HepG2 (cell line): ENCODE measurements at regions not wholly inside any gene's neighbourhood (a gene's known extent, or its start where the extent isn't known, plus 50 kb on each side); places are given as distances from the start of the nearest gene placed in this dataset.
A peak's percentile ranks its signal among the peaks of the same experiment; 100 is the strongest.

Experiments
- ATAC-seq: fragments of 200-7000 bp; cut with Tn5 transposase; 3 replicates; pipeline ENCODE4 v1.9.1; 2020; ENCODE audit warnings: mild to moderate bottlenecking, moderate library complexity
- BruUV-seq: library from RNA; stranded (reverse); fragments of 400-500 nt; replicated peaks from 2 replicates; lab custom pipeline; 2021; lab: Mats Ljungman, UMichigan
- CTCF ChIA-PET: fragments of 300-600 bp; formaldehyde crosslinking; extraction: SDS; loops from one replicate; lab custom pipeline; 2021; ENCODE audit warnings: low total read pairs, inconsistent platforms, low intra/inter-chr PET ratio; lab: Yijun Ruan, JAX
- POLR2A ChIA-PET: fragments of 350-600 bp; sonication (Branson Sonifier 250); formaldehyde crosslinking; loops from one replicate; lab custom pipeline; 2020; ENCODE audit warnings: antibody characterized with exemption, inconsistent platforms; lab: Yijun Ruan, JAX
- DNase-seq: peaks from one replicate; pipeline ENCODE4 v3.0.0-alpha.2; 2015; ENCODE audit warnings: low spot score
- FAIRE-seq: peaks from 3 replicates; lab custom pipeline; 2011; peaks lifted over from hg19 to GRCh38; lab: Jason Lieb, UNC
- H2AFZ ChIP-seq: one replicate; pipeline ENCODE4 v1.6.1; 2011; ENCODE audit warnings: low read length, inconsistent platforms
- H3K27ac ChIP-seq: fragments of 300-600 bp; 3 replicates; pipeline ENCODE4 v1.8.0; 2011; ENCODE audit warnings: mixed run types, mild to moderate bottlenecking, mixed read lengths, low read length, inconsistent platforms; ENCODE audit not compliant: insufficient read depth; ENCODE audit errors: extremely low read length
- H3K27me3 ChIP-seq, 2 experiments: fragments of 200-600 bp in 1 of 2; 2 replicates in 1 of 2; 3 replicates in 1 of 2; pipeline versions ENCODE4 v1.6.0 to v1.8.0; 2011; ENCODE audit warnings: low read length in 2 of 2, mild to moderate bottlenecking in 2 of 2, moderate library complexity in 2 of 2, inconsistent platforms in 1 of 2; ENCODE audit not compliant: insufficient read depth in 2 of 2, control insufficient read depth in 1 of 2
- H3K36me3 ChIP-seq, 2 experiments: fragments of 200-600 bp in 1 of 2; replicated peaks in 1 of 2; 2 replicates in 1 of 2; 3 replicates in 1 of 2; pipeline versions ENCODE4 v1.5.1 to v1.8.0; 2011; ENCODE audit warnings: low read length in 2 of 2, inconsistent platforms in 1 of 2; ENCODE audit not compliant: insufficient read depth in 2 of 2, control insufficient read depth in 1 of 2
- H3K4me1 ChIP-seq: 2 replicates; pipeline ENCODE4 v1.5.1; 2012; ENCODE audit warnings: low read length, inconsistent platforms; ENCODE audit not compliant: insufficient read depth
- H3K4me2 ChIP-seq: 2 replicates; pipeline ENCODE4 v1.6.0; 2011; ENCODE audit warnings: low read depth, low read length, inconsistent platforms
- H3K4me3 ChIP-seq, 3 experiments: fragments of 200-600 bp in 1 of 3; sonication (generic), shearing (Covaris generic) in 1 of 3; replicated peaks in 1 of 3; 2 replicates each; pipeline ENCODE4 v1.5.1; 2011 to 2016; ENCODE audit warnings: low read length in 3 of 3, inconsistent platforms in 2 of 3, low read depth in 2 of 3, mild to moderate bottlenecking in 2 of 3, control low read depth in 1 of 3, mixed read lengths in 1 of 3; ENCODE audit not compliant: insufficient read depth in 1 of 3
- H3K79me2 ChIP-seq: one replicate; pipeline ENCODE4 v1.6.1; 2011; ENCODE audit warnings: low read length, inconsistent platforms; ENCODE audit not compliant: insufficient read depth
- H3K9ac ChIP-seq: 2 replicates; pipeline ENCODE4 v1.6.0; 2011; ENCODE audit warnings: mild to moderate bottlenecking, low read depth, low read length, inconsistent platforms; ENCODE audit not compliant: insufficient read depth
- H3K9me3 ChIP-seq: 2 replicates; pipeline ENCODE4 v1.5.1; 2012; ENCODE audit warnings: mild to moderate bottlenecking, low read length
- H4K20me1 ChIP-seq: 2 replicates; pipeline ENCODE4 v1.6.0; 2011; ENCODE audit warnings: inconsistent platforms, mild to moderate bottlenecking, low read length, moderate library complexity; ENCODE audit not compliant: insufficient read depth
- CEBPB ChIP-seq: IDR thresholded peaks from 2 replicates; pipeline ENCODE4 v1.6.1; 2011; ENCODE audit warnings: low read depth, low read length, improper control_type of control experiment, borderline replicate concordance
- CREB1 ChIP-seq, 2 experiments: fragments of 450-650 bp in 1 of 2; IDR thresholded peaks; 2 replicates each; pipeline ENCODE4 v1.6.1; 2016 to 2017; ENCODE audit warnings: control low read depth in 1 of 2, mild to moderate bottlenecking in 1 of 2, missing compliant biosample characterization in 1 of 2, missing genetic modification characterization in 1 of 2
- GATA4 ChIP-seq: sonication (generic); IDR thresholded peaks from 2 replicates; pipeline ENCODE4 v1.6.1; 2016; ENCODE audit warnings: antibody characterized with exemption, low read depth, borderline replicate concordance
- HDAC6 ChIP-seq: fragments of 200-600 bp; sonication (generic); IDR thresholded peaks from 2 replicates; pipeline ENCODE4 v1.7.0; 2017; ENCODE audit warnings: mild to moderate bottlenecking, antibody characterized with exemption, low read length, low read depth
- HNRNPL ChIP-seq: fragments of 200-400 bp; formaldehyde crosslinking; IDR thresholded peaks from 2 replicates; pipeline ENCODE4 v1.6.1; 2017; ENCODE audit warnings: mild to moderate bottlenecking, low read depth, low read length
- HOXD1 ChIP-seq: sonication (generic); formaldehyde crosslinking; IDR thresholded peaks from 2 replicates; pipeline ENCODE4 v1.5.0; 2020; ENCODE audit warnings: missing genetic modification reagents
- KDM3A ChIP-seq: IDR thresholded peaks from 2 replicates; pipeline ENCODE4 v1.6.1; 2018; ENCODE audit warnings: low read depth, missing compliant biosample characterization
- NAIF1 ChIP-seq: sonication (generic); formaldehyde crosslinking; IDR thresholded peaks from 2 replicates; pipeline ENCODE4 v1.5.0; 2020; ENCODE audit warnings: mild to moderate bottlenecking, missing genetic modification reagents, borderline replicate concordance
- POLR2AphosphoS2 ChIP-seq: IDR thresholded peaks from 2 replicates; pipeline ENCODE4 v1.6.1; 2011; ENCODE audit warnings: low read depth, low read length, improper control_type of control experiment
- RBM22 ChIP-seq: fragments of 200-400 bp; formaldehyde crosslinking; optimal IDR thresholded peaks from 2 replicates; pipeline ENCODE3; 2017; ENCODE audit warnings: mild to moderate bottlenecking, low read length, moderate library complexity
- SMAD1 ChIP-seq: sonication (generic); formaldehyde crosslinking; IDR thresholded peaks from 2 replicates; pipeline ENCODE4 v1.4.0; 2020; ENCODE audit warnings: missing genetic modification reagents, low read depth, mild to moderate bottlenecking, borderline replicate concordance
- TARDBP ChIP-seq: sonication (generic); formaldehyde crosslinking; IDR thresholded peaks from 2 replicates; pipeline ENCODE4 v1.8.0; 2022; ENCODE audit warnings: mild to moderate bottlenecking, missing genetic modification reagents
- TOE1 ChIP-seq: sonication (generic); formaldehyde crosslinking; IDR thresholded peaks from 2 replicates; pipeline ENCODE4 v1.4.0; 2020; ENCODE audit warnings: mild to moderate bottlenecking, missing genetic modification reagents
- ZNF383 ChIP-seq: sonication (generic); formaldehyde crosslinking; IDR thresholded peaks from 2 replicates; pipeline ENCODE4 v1.4.0; 2020; ENCODE audit warnings: missing genetic modification reagents, mild to moderate bottlenecking, borderline replicate concordance
- WGBS: methylation state at CpG from one replicate; pipeline ENCODE4 v1.1.6; 2017; ENCODE audit warnings: low lambda C conversion rate; 5-methylcytosine and 5-hydroxymethylcytosine counted together
- in situ Hi-C: cut with HindIII; loops from 2 replicates; pipeline ENCODE4 v1.10.0; 2017; ENCODE audit warnings: low pct_unique_long_range_greater_than_20kb; ENCODE audit not compliant: extremely low pct_ligation_motif_present
- intact Hi-C: fragments of 100-400 bp; cut with micrococcal nuclease; formaldehyde crosslinking; loops from one replicate; pipeline ENCODE4 v1.10.0; 2022; ENCODE audit not compliant: unreplicated experiment
- TF ChIP-seq, protein P1 (sequence below): sonication (generic); formaldehyde crosslinking; IDR thresholded peaks from 2 replicates; pipeline ENCODE4 v1.4.0; 2020; ENCODE audit warnings: missing genetic modification reagents, borderline replicate concordance
- TF ChIP-seq, protein P2 (sequence below): sonication (generic); formaldehyde crosslinking; IDR thresholded peaks from 2 replicates; pipeline ENCODE4 v1.9.0; 2021; ENCODE audit warnings: missing genetic modification reagents, borderline replicate concordance
- TF ChIP-seq, protein P3 (sequence below): sonication (generic); formaldehyde crosslinking; IDR thresholded peaks from 2 replicates; pipeline ENCODE4 v1.8.1; 2023; ENCODE audit warnings: mild to moderate bottlenecking, missing genetic modification reagents

DNA sequence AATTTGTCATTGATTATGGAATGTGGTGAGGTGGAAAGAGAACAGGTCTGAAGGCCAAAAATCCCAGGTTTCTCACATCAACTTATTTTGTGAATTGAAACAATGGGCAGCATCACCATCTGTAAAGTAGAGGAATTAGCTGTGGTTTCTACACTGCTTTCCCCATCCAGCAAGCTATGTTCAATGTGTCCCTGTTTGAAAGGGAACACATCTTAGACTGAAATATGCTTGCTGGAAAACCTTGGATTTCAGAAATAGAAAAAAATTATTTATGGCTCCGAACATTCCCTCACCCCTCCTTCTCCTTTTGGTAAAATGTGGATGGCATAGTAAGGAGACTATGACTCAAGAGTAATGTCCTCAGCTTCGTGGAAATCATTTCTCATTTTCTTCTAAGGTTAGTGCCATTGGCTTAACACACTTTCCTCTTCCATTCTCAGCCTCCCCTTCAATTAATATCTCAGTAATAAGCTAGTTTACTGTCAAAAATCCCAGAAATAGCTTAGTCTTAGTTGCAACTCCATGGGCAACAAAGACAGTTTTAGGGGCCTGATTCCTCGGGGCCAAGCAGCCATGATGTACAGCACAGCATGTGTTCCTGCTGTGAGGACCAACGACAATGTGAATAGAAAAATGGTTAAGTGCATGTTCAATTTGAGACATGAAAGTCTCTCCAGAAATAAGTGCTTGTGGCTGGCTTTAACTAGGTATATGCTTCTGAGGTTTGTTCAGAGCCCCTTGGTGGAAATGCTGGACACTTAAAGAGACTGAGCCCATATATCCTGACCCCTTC is 205.8 kb upstream of the SLC38A2 start:
- ATAC-seq (no peak), DNase-seq (no peak), FAIRE-seq (no peak)
- ChIA-PET POLR2A (interaction anchor here (1.7 to 1.8 kb wide), 2 partner anchors 86 to 206 kb away, joined by 4 to 11 read pairs; partner anchors contain the start of gene SLC38A2), CTCF (no interaction called here)
- Histone ChIP-seq H3K4me3 (no peak overlapping the region), H3K4me2 (no peak overlapping the region), H3K4me1 (peaks cover 62% of the 10 kb centered on the region), H3K79me2 (no peaks in the 10 kb centered on the region), H3K27me3 (no peaks in the 10 kb centered on the region), H3K9ac (no peak overlapping the region; the same call in 1 of the 2 replicates), H4K20me1 (no peaks in the 10 kb centered on the region), H3K36me3 (no peaks in the 10 kb centered on the region; a peak in 1 of 5 replicates)
- WGBS = 96% methylated on average over 4 of the region's 4 CpGs
- in situ Hi-C loops = no loop called here
- TF ChIP-seq RBM22 (no peak), CREB1 (IDR thresholded peaks at IDR 0.05) (no peak), CREB1 (CRISPR knock-in tag; IDR thresholded peaks at IDR 0.05) (no peak), HOXD1 (CRISPR knock-in tag) (no peak), SMAD1 (CRISPR knock-in tag) (no peak), HNRNPL (no peak), HDAC6 (no peak), POLR2AphosphoS2 (no peak), NAIF1 (CRISPR knock-in tag) (no peak), GATA4 (no peak), ZNF383 (CRISPR knock-in tag) (no peak), TOE1 (CRISPR knock-in tag) (no peak), KDM3A (CRISPR knock-in tag) (no peak), CEBPB (no peak), TARDBP (CRISPR knock-in tag) (no peak)
- TF ChIP-seq, protein P1, sequence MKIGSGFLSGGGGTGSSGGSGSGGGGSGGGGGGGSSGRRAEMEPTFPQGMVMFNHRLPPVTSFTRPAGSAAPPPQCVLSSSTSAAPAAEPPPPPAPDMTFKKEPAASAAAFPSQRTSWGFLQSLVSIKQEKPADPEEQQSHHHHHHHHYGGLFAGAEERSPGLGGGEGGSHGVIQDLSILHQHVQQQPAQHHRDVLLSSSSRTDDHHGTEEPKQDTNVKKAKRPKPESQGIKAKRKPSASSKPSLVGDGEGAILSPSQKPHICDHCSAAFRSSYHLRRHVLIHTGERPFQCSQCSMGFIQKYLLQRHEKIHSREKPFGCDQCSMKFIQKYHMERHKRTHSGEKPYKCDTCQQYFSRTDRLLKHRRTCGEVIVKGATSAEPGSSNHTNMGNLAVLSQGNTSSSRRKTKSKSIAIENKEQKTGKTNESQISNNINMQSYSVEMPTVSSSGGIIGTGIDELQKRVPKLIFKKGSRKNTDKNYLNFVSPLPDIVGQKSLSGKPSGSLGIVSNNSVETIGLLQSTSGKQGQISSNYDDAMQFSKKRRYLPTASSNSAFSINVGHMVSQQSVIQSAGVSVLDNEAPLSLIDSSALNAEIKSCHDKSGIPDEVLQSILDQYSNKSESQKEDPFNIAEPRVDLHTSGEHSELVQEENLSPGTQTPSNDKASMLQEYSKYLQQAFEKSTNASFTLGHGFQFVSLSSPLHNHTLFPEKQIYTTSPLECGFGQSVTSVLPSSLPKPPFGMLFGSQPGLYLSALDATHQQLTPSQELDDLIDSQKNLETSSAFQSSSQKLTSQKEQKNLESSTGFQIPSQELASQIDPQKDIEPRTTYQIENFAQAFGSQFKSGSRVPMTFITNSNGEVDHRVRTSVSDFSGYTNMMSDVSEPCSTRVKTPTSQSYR (CRISPR knock-in tag) = no peak
- TF ChIP-seq, protein P2, sequence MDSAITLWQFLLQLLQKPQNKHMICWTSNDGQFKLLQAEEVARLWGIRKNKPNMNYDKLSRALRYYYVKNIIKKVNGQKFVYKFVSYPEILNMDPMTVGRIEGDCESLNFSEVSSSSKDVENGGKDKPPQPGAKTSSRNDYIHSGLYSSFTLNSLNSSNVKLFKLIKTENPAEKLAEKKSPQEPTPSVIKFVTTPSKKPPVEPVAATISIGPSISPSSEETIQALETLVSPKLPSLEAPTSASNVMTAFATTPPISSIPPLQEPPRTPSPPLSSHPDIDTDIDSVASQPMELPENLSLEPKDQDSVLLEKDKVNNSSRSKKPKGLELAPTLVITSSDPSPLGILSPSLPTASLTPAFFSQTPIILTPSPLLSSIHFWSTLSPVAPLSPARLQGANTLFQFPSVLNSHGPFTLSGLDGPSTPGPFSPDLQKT (CRISPR knock-in tag) = no peak
- TF ChIP-seq, protein P3, sequence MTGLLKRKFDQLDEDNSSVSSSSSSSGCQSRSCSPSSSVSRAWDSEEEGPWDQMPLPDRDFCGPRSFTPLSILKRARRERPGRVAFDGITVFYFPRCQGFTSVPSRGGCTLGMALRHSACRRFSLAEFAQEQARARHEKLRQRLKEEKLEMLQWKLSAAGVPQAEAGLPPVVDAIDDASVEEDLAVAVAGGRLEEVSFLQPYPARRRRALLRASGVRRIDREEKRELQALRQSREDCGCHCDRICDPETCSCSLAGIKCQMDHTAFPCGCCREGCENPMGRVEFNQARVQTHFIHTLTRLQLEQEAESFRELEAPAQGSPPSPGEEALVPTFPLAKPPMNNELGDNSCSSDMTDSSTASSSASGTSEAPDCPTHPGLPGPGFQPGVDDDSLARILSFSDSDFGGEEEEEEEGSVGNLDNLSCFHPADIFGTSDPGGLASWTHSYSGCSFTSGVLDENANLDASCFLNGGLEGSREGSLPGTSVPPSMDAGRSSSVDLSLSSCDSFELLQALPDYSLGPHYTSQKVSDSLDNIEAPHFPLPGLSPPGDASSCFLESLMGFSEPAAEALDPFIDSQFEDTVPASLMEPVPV (CRISPR knock-in tag) = no peak
- TF ChIP-seq, all 625 proteins: peak for 0
- BruUV-seq = no TSS peak
- no peak overlapping the region for H2AFZ ChIP-seq
- intact Hi-C loops = loop anchor here (5.0 kb wide), 1 partner anchor 79 kb away; no protein-coding TSS in a partner anchor
- H3K9me3 ChIP-seq = no peaks in the 10 kb centered on the region; the same call in 1 of the 2 replicates
- peak overlapping the region; percentile 69 for H3K27ac ChIP-seq
